ENCODE measurements at regions not wholly inside any gene's neighbourhood (a gene's known extent, or its start where the extent isn't known, plus 50 kb on each side); places are given as distances from the start of the nearest gene placed in this dataset.
"Not testable (repeated sequence)": the region's sequence is repeated elsewhere in the genome, so short reads cannot be mapped to it uniquely, and the experiment has no call there.

DNA sequence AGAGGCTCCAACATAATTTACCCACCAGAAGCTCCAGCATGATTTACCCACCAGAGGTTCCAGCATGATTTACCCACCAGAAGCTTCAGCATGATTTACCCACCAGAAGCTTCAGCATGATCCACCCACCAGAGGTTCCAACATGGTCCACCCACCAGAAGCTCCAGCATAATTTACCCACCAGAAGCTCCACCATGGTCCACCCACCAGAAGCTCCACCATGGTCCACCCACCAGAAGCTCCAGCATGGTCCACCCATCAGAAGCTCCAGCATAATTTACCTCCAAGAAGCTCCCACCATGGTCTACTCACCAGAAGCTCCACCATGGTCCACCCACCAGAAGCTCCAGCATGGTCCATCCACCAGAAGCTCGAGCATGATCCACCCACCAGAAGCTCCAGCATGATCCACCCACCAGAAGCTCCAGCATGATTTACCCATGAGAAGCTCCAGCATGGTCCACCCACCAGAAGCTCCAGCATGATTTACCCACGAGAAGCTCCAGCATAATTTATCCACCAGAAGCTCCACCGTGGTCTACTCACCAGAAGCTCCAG is 137.0 kb upstream of the TPTE start:
- H3K4me1 ChIP-seq (ENCODE audit: control insufficient read depth, insufficient read depth, low read length); H3K4me3 ChIP-seq (ENCODE audit: insufficient read depth, low read depth, low read length); H3K36me3 ChIP-seq (ENCODE audit: control insufficient read depth, insufficient read depth, low read length); H3K27ac ChIP-seq (ENCODE audit: insufficient read depth, low read depth, low read length, poor library complexity, severe bottlenecking); H3K27me3 ChIP-seq (ENCODE audit: control insufficient read depth, insufficient read depth, low read length, poor library complexity, severe bottlenecking): not testable (repeated sequence)
- 59 to 63% methylated on average over 3 of the region's 3 CpGs for WGBS, 2 experiments
- peaks cover 28% of the 10 kb centered on the region for H3K9me3 ChIP-seq (ENCODE audit: control insufficient read depth, low read length)

DNA sequence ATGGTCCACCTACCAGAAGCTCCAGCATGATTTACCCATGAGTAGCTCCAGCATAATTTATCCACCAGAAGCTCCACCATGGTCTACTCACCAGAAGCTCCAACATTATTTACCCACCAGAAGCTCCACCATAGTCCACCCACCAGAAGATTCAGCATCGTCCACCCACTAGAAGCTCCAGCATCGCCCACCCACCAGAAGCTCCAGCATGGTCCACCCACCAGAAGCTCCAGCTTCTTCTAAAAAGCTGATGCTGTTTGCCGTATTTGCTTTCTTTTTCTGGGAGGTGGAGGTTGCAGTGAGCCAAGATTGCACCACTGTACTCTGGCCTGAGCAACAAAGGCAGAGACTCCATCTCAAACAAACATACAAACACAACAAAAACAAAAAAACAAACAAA is 136.2 kb upstream of the TPTE start:
- not testable (repeated sequence) for H3K27ac ChIP-seq (ENCODE audit: insufficient read depth, low read depth, low read length, poor library complexity, severe bottlenecking); H3K4me3 ChIP-seq (ENCODE audit: insufficient read depth, low read depth, low read length); H3K27me3 ChIP-seq (ENCODE audit: control insufficient read depth, insufficient read depth, low read length, poor library complexity, severe bottlenecking); H3K4me1 ChIP-seq (ENCODE audit: control insufficient read depth, insufficient read depth, low read length); H3K36me3 ChIP-seq (ENCODE audit: control insufficient read depth, insufficient read depth, low read length)
- H3K9me3 ChIP-seq (ENCODE audit: control insufficient read depth, low read length) = peaks cover 28% of the 10 kb centered on the region
- 77 to 82% methylated on average over 3 of the region's 3 CpGs for WGBS, 2 experiments

DNA sequence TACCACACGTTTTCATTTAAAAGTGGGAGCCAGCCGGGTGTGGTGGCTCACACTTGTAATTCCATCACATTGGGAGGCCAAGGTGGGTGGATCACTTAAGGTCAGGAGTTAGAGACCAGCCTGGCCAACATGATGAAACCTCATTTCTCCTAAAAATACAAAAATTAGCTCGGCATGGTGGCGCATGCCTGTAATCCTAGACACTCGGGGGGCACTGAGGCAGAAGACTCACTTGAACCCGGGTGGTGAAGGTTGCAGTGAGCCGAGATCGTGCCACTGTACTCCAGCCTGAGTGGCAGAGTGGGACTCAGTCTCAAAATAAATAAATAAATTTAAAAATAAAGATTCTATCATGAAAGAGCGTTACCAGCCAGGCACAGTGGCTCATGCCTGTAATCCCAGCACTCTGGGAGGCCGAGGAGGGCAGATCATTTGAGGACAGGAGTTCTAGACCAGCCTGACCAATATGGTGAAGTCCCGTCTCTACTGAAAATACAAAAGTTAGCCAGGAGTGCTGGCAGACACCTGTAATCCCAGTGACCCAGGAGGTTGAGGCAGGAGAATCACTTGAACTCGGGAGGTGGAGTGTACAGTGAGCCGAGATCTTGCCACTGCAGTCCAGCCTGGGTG is 135.4 kb upstream of the TPTE start:
- 65 to 68% methylated on average over 13 of the region's 13 CpGs for WGBS, 2 experiments
- H3K36me3 ChIP-seq (ENCODE audit: control insufficient read depth, insufficient read depth, low read length); H3K4me1 ChIP-seq (ENCODE audit: control insufficient read depth, insufficient read depth, low read length); H3K27me3 ChIP-seq (ENCODE audit: control insufficient read depth, insufficient read depth, low read length, poor library complexity, severe bottlenecking); H3K27ac ChIP-seq (ENCODE audit: insufficient read depth, low read depth, low read length, poor library complexity, severe bottlenecking); H3K4me3 ChIP-seq (ENCODE audit: insufficient read depth, low read depth, low read length): not testable (repeated sequence)
- H3K9me3 ChIP-seq (ENCODE audit: control insufficient read depth, low read length) = peaks cover 28% of the 10 kb centered on the region

DNA sequence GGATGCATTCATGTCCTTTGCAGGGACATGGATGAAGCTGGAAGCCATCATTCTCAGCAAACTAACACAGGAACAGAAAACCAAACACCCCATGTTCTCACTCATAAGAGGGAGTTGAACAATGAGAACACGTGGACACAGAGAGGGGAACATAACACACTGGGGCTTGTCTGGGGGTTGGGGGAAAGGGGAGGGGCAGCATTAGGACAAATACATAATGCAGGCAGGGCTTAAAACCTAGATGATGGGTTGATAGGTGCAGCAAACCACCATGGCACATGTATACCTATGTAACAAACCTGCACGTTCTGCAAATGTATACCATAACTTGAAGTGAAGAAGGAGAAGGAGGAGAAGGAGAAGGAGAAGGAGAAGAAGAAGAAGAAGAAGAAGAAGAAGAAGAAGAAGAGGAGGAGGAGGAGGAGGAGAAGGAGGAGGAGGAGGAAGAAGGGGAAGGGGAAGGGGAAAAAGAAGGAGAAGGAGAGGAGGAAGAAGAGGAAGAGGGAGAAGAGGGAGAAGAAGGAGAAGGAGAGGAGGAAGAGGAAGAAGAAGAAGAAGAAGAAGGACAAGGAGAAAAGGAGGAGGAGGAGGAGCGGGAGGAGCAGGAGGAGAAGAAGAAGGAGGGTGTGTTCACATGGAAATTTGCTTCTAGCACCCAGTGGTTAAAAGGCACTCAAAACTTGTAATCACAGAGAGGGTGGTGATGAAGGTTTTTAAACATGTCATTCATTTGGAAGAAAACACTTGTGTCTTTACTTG is 133.5 kb upstream of the TPTE start:
- not testable (repeated sequence) for H3K4me3 ChIP-seq (ENCODE audit: insufficient read depth, low read depth, low read length); H3K36me3 ChIP-seq (ENCODE audit: control insufficient read depth, insufficient read depth, low read length)

DNA sequence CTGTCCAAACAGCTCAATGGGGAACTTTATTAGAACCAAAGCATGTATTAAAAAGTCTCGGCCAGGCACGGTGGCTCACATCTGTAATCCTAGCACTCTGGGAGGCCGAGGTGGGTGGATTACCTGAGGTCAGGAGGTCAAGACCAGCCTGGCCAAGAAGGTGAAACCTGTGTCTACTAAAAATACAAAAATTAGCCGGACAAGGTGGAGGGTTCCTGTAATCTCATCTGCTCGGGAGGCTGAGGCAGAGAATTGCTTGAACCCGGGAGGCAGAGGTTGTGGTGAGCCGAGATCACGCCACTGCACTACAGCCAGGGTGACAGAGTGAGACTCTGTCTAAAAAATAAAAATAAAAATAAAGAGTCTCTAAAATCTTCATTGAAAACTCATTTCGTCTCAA is 132.8 kb upstream of the TPTE start:
- not testable (repeated sequence) for H3K36me3 ChIP-seq (ENCODE audit: control insufficient read depth, insufficient read depth, low read length); H3K4me1 ChIP-seq (ENCODE audit: control insufficient read depth, insufficient read depth, low read length); H3K27me3 ChIP-seq (ENCODE audit: control insufficient read depth, insufficient read depth, low read length, poor library complexity, severe bottlenecking); H3K4me3 ChIP-seq (ENCODE audit: insufficient read depth, low read depth, low read length); H3K27ac ChIP-seq (ENCODE audit: insufficient read depth, low read depth, low read length, poor library complexity, severe bottlenecking)
- WGBS, 2 experiments = 69 to 76% methylated on average over 9 of the region's 9 CpGs
- peaks cover 19% of the 10 kb centered on the region for H3K9me3 ChIP-seq (ENCODE audit: control insufficient read depth, low read length)

More for the DNA sequence above, 133.5 kb upstream of the TPTE start:
- peaks cover 19% of the 10 kb centered on the region for H3K9me3 ChIP-seq (ENCODE audit: control insufficient read depth, low read length)
- H3K27ac ChIP-seq (ENCODE audit: insufficient read depth, low read depth, low read length, poor library complexity, severe bottlenecking); H3K27me3 ChIP-seq (ENCODE audit: control insufficient read depth, insufficient read depth, low read length, poor library complexity, severe bottlenecking); H3K4me1 ChIP-seq (ENCODE audit: control insufficient read depth, insufficient read depth, low read length): not testable (repeated sequence)
- 61% methylated on average over 3 of the region's 3 CpGs for WGBS, 2 experiments

DNA sequence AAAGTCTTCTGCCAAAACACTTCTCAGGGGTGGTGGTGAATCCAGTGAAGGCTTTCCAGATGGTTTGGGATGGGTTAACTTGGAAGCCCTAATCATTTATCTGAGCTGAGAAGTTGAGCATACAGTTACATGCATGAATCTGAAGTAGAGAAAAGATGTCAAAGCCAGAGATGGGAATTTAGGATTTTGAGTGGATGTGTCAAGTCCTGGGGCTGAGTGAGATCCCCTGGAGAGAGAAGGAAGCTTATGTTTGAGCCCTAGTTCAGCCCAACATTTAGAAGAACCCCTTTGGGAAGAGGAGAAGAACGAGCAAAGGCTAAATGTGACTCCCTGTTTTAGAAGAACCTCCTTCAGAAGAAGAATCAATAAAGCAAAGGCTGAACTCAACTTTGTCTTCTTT is 129.1 kb upstream of the TPTE start:
- not testable (repeated sequence) for H3K27ac ChIP-seq (ENCODE audit: insufficient read depth, low read depth, low read length, poor library complexity, severe bottlenecking); H3K27me3 ChIP-seq (ENCODE audit: control insufficient read depth, insufficient read depth, low read length, poor library complexity, severe bottlenecking); H3K4me3 ChIP-seq (ENCODE audit: insufficient read depth, low read depth, low read length); H3K36me3 ChIP-seq (ENCODE audit: control insufficient read depth, insufficient read depth, low read length); H3K4me1 ChIP-seq (ENCODE audit: control insufficient read depth, insufficient read depth, low read length)
- H3K9me3 ChIP-seq (ENCODE audit: control insufficient read depth, low read length) = peaks cover 10% of the 10 kb centered on the region
- no CpG with 5 or more reads among the region's 1 CpG for WGBS, 2 experiments

DNA sequence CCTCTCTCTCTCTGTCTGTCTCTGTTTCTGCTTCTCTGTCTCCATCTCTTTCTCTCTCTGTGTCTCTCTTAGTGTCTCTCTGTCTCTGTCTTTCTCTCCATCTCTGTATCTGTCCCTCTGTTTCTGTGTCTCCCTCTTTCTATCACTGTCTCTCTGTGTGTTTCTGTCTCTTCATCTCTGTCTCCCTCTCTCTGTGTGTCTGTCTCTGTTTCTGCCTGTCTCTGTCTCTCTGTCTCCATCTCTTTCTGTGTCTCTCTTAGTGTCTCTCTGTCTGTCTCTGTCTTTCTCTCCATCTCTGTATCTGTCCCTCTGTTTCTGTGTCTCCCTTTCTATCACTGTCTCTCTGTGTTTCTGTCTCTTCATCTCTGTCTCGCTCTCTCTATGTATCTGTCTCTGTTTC is 125.4 kb upstream of the TPTE start:
- WGBS, 2 experiments = 61 to 63% methylated on average over 1 of the region's 1 CpG
- H3K4me1 ChIP-seq (ENCODE audit: control insufficient read depth, insufficient read depth, low read length); H3K36me3 ChIP-seq (ENCODE audit: control insufficient read depth, insufficient read depth, low read length); H3K27me3 ChIP-seq (ENCODE audit: control insufficient read depth, insufficient read depth, low read length, poor library complexity, severe bottlenecking); H3K4me3 ChIP-seq (ENCODE audit: insufficient read depth, low read depth, low read length); H3K27ac ChIP-seq (ENCODE audit: insufficient read depth, low read depth, low read length, poor library complexity, severe bottlenecking): not testable (repeated sequence)
- H3K9me3 ChIP-seq (ENCODE audit: control insufficient read depth, low read length) = peaks cover 10% of the 10 kb centered on the region

DNA sequence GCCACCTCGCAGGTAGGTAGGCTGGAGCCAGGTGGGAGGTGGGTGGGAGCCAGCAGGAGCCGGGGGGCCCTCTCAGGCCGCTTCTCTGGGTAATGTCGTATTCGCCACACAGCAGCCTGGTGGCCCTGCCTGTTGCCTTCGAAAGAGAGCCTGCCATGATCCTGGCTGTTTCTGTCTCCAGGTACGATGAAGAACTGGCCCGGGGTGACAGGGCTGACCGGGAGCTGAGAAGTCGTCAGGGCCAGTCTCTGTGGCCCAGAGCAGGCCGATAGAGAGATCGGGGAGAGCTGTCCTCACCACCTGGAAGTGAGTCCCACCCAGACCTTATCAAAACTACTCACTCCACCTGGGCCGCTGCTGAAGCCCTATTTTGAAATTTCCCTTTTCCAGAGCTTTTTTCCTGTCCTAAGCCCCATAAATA is 123.9 kb upstream of the TPTE start:
- H3K27me3 ChIP-seq (ENCODE audit: control insufficient read depth, insufficient read depth, low read length, poor library complexity, severe bottlenecking); H3K4me1 ChIP-seq (ENCODE audit: control insufficient read depth, insufficient read depth, low read length); H3K27ac ChIP-seq (ENCODE audit: insufficient read depth, low read depth, low read length, poor library complexity, severe bottlenecking); H3K36me3 ChIP-seq (ENCODE audit: control insufficient read depth, insufficient read depth, low read length); H3K4me3 ChIP-seq (ENCODE audit: insufficient read depth, low read depth, low read length): not testable (repeated sequence)
- WGBS, 2 experiments = 76 to 77% methylated on average over 12 of the region's 13 CpGs
- H3K9me3 ChIP-seq (ENCODE audit: control insufficient read depth, low read length) = peaks cover 18% of the 10 kb centered on the region

DNA sequence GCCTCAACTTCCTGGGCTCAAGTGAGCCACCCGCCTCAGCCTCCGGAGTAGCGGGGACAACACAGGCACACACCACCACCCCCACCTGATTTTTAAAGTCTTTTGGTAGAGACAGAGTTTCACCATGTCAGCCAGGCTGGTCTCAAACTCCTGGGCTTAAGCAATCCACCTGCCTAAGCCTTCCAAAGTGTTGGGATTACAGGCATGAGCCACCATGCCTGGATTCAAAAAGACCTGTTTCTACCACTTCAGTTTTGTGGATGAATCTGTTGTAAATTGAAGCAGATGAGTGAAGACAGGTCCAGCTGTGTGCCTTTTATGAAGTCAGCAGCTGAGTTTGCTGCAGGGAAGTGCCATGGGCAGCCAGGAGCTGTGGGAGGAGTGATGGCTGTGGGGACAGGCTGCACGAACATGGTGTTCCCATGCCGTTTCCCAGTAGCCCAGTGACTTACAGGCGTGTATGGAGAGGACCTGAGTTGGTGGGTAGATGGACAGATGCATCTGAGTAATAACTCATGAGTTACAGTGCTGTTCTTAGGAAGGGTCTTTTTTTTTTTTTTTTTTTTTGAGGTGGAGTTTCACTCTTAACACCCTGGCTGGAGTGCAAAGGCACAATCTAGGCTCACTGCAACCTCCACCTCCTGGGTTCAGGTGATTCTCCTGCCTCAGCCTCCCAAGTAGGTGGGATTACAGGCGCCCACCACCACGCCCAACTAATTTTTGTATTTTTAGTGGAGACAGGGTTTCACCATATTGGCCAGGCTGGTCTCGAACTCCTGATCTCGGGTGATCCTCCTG is 122.5 kb upstream of the TPTE start:
- WGBS, 2 experiments = 47 to 78% methylated on average over 2 to 4 of the region's 10 CpGs
- H3K4me3 ChIP-seq (ENCODE audit: insufficient read depth, low read depth, low read length); H3K27ac ChIP-seq (ENCODE audit: insufficient read depth, low read depth, low read length, poor library complexity, severe bottlenecking); H3K36me3 ChIP-seq (ENCODE audit: control insufficient read depth, insufficient read depth, low read length); H3K4me1 ChIP-seq (ENCODE audit: control insufficient read depth, insufficient read depth, low read length); H3K27me3 ChIP-seq (ENCODE audit: control insufficient read depth, insufficient read depth, low read length, poor library complexity, severe bottlenecking): not testable (repeated sequence)
- H3K9me3 ChIP-seq (ENCODE audit: control insufficient read depth, low read length) = peaks cover 22% of the 10 kb centered on the region
